Middle frontal gyrus (tissue), 1 donor: ENCODE measurements at regions not wholly inside any gene's neighbourhood (a gene's known extent, or its start where the extent isn't known, plus 50 kb on each side); places are given as distances from the start of the nearest gene placed in this dataset.

Source experiments
- DNase-seq: peaks from one replicate; pipeline ENCODE4 v3.0.0-alpha.2; 2015; ENCODE audit warnings: low spot score; ENCODE audit errors: extremely low spot score

- no peak for DNase-seq
These were observed 422.0 kb downstream of the PLK2 start for GRCh38 chr5:58037899-58038298.

- peak; percentile 51 for DNase-seq
These were observed 434.1 kb downstream of the PLK2 start for GRCh38 chr5:58025809-58026208.

- no peak for DNase-seq
These were observed 435.7 kb downstream of the PLK2 start for GRCh38 chr5:58024151-58024550.

- no peak for DNase-seq
These were observed 437.8 kb downstream of the PLK2 start for GRCh38 chr5:58022055-58022454.

- DNase-seq, result no peak
These were observed 438.4 kb downstream of the PLK2 start for GRCh38 chr5:58021466-58021865.

- DNase-seq, result no peak
These were observed 440.3 kb downstream of the PLK2 start for GRCh38 chr5:58019614-58020013.

GRCh38 chr5:58018016-58018415, 441.9 kb downstream of the PLK2 start:
- no peak for DNase-seq

GRCh38 chr5:58016877-58017276, 443.0 kb downstream of the PLK2 start:
- DNase-seq, result no peak

GRCh38 chr5:58016358-58016757, 443.5 kb downstream of the PLK2 start:
- DNase-seq, result no peak

GRCh38 chr5:58015175-58015574, 444.7 kb downstream of the PLK2 start:
- no peak for DNase-seq

GRCh38 chr5:58013542-58014258, 446.2 kb downstream of the PLK2 start:
- DNase-seq, result no peak

- no peak for DNase-seq
These were observed 447.0 kb downstream of the PLK2 start for GRCh38 chr5:58012801-58013315.

- no peak for DNase-seq
These were observed 447.8 kb downstream of the PLK2 start for GRCh38 chr5:58012102-58012501.

- DNase-seq, result no peak
These were observed 448.6 kb downstream of the PLK2 start for GRCh38 chr5:58011301-58011700.

- no peak for DNase-seq
These were observed 450.1 kb downstream of the PLK2 start for GRCh38 chr5:58009754-58010153.

GRCh38 chr5:58002323-58002722, 457.6 kb downstream of the PLK2 start:
- no peak for DNase-seq

- DNase-seq, result no peak
These were observed 466.0 kb downstream of the PLK2 start for GRCh38 chr5:57993866-57994265.

- no peak for DNase-seq
These were observed 470.5 kb downstream of the PLK2 start for GRCh38 chr5:57989378-57989777.

GRCh38 chr5:57988813-57989212, 471.1 kb downstream of the PLK2 start:
- peak; percentile 33 for DNase-seq

- no peak for DNase-seq
These were observed 472.3 kb downstream of the PLK2 start for GRCh38 chr5:57987552-57987951.

- DNase-seq, result peak; percentile 50
These were observed 473.0 kb downstream of the PLK2 start for GRCh38 chr5:57986761-57987341.

- DNase-seq, result no peak
These were observed 476.5 kb downstream of the PLK2 start for GRCh38 chr5:57983426-57983825.

- no peak for DNase-seq
These were observed 480.2 kb downstream of the PLK2 start for GRCh38 chr5:57979671-57980070.
